NCI-H1436 treated with DMSO at 0.1 percent for 48 hours (cell line): ENCODE measurements at regions not wholly inside any gene's neighbourhood (a gene's known extent, or its start where the extent isn't known, plus 50 kb on each side); places are given as distances from the start of the nearest gene placed in this dataset.

Experiments used
- DNase-seq: peaks from one replicate; lab custom pipeline; 2025; lab: John Stamatoyannopoulos, UW

DNA sequence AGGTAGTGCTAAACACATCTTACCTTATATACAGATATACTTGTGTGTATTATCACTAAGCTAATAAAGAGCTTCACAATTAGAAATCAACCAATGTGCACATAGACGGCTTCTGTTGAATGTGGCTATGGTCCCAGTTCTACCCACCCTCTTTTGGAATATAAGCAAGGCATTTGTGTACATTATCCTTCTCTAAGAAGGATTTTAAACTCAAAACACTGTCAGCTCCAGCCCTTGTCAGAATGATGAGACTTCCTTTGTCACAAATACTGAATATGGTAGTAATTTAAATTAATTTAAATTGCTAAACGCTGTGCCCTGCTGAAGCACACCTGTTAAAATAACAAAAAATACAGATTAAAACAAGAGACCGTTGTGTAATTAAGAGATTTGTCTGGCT lies 107.9 kb upstream of the GRAMD2B start:
- no peak for DNase-seq

DNA sequence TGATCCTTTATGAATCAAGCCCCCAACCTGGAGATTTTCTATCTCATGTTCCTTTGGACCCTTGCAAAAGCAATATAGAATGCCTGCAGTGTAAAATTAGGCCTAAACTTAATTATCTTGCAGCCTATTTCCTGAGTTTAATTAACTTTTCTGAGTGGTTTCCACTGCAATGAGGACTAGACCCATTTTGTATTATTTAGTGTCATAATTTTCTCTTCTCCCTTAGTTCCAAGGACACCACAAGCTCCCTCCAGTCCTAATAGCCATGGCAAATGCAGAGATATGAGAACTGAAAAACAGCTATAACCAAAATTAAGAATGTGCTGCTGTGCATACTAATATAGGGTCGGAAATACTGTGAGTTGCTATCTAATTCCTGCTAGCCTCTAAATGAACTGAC lies 90.9 kb upstream of the GRAMD2B start:
- DNase-seq: no peak

DNA sequence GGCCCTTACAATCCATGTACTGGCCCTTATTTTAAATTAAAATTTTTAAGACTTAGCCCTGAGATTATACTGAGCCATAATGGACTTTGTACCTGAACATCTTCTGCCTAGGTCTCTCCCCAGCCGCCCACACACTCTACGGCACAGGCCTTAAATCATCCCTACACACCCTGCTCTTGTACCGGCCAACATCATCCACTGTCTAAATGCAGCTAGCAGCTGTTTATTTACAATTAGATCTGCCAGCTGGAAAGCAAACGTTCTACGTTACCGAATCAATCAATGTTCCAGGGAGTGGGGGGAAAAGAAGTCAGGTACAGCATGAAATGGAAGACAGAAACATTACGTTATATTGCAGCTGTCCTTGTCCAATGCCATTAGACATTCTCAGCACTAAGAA lies 88.4 kb upstream of the GRAMD2B start:
- DNase-seq: no peak

DNA sequence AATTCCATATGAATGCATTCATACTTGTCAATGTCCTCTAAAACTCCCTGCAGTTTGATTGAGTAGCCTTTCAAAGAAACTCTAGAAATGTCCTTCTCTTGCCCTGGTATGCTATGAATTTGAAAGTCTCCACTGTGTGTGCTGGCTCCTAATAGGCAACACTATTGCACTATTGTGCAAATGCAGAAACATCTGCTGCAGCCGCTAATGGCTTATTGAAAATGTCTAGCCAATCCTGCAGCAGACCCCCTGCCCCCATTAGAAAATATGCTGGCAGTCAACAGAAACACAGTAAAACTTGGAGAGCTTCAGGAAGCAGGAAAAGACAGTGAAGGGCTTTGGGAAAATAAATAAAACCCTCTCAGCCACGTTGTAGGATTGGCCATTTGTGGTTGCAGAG lies 87.3 kb upstream of the GRAMD2B start:
- DNase-seq: no peak

DNA sequence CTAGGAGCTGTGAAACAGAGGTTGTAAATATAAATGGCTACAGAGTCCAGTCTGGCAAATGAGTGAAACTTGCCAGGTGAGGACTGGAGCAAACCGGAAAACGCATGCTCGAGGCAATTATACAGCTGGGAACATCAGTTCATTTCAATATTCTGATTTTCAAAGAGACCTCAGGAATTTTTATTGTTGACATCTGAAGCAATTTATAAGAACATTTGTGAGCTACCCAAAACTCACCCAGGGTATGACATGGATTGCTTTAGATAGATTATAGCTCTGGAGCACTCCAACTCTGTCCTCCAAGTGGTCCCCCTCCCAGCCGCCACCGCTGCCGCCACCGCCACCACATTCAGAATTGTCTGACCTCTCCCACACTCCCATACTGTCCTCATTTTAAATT lies 84.6 kb upstream of the GRAMD2B start:
- DNase-seq: no peak

DNA sequence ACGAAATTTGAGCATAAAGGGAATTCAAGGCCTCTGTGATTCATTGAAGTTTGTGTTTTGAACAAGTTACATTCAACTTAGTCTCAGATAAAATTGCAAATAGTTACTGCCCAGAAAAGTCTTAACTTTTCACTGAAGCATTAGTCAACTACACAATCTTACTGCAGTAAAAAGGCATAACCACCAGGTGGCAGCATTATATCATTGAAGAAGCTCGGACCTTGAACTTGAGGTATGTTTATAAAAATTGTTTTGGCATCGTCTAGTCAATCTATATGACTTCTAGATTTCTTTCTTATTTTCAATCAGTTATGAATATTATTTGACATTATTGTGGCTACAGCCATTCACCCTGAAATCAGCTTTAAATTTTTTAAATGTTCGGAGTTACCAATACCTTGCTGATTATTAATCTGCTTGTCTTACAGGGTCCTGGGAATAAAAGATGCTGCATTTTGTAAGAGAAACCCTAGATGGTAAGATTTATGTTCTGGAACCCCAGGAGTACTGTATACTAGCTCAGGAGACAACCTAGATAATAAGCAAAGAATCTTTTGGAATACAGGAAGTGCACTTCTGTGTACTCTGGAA lies 83.9 kb upstream of the GRAMD2B start:
- DNase-seq: no peak

DNA sequence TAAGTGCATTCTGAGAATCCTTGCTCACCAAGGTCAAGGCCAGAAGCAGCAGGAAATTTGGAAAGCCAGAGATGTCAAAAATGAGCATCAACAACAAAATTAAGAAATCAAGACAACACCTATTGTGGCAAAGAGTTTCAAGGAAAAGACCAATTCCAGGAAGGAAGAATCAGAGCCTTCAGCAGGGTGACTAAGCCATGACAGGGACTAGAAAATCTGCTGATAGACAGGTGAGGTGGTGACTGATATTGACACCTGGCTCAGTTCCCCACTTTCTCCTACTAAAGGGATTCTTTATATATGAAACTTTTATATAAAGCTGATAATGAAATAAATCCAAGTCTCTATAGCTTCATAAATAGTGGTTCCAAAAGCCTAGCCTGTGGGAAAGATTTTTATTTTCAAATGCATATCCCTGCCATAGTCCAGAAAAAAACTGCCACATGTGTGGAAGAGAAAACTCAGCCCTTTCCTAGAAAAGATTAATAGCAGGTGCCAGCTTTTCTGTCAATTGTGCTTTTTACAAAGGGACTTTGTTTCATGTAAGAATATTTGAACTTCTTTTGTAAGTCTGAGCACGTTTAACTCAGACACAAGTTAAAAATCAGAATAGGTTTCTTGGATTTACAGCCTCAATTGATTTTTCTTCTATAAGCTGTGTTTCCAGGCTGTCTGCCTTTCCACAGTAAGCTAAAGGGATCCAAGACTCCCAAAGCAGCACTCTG lies 81.1 kb upstream of the GRAMD2B start:
- DNase-seq: no peak

DNA sequence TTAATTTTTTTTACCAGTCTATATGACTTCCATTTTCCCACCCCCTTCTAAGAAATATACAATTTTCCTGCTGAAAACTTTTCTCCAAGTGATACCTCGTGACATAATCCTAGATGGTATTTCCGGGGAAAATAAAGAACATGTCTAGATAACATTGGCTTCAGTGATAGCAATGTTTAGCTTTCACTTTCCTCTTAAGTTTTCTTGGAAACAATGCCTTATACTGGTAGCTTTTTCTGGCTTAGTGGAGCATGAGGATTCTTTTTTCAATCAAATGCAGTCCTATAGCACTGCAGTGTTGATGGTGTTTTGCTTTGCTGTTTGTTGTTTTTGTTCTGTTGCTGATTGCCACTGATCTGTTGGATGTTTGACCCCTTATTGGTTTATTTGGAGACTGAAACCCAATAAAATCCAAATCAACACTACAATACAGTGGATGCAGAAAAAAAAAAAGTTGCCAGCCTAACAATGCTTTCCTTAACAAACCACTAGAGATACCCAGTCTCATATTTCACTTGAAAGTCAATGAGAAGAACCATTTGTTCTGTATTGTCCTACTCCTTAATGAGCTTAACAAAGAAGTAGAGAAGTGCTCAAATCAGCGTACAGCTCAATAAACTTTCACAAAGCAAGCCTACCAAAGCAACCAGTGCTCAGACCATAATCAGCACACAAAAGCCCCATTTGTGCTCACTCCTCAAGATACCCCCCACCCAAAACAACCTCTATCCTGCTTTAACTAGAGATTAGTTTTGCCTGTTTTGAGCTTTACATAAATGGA lies 74.2 kb upstream of the GRAMD2B start:
- no peak for DNase-seq

DNA sequence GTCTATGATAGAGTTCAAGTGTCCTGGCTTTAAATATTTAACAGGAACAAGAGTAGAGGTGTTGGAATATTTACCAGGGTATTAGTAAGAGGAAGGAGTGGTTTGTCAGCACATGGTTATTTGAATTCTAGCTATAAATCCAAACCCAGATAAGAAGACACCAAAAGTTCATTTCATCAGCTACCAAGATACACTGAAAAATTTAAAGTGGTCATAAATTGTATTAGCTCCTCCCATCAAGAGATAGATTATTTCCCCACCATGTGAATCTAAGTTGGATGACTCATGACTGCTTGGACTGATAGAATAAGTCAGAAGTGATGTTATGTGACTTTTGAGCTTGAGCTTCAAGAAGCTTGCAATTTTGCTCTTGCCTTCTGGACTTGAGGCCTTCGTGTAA lies 72.1 kb upstream of the GRAMD2B start:
- DNase-seq: no peak

DNA sequence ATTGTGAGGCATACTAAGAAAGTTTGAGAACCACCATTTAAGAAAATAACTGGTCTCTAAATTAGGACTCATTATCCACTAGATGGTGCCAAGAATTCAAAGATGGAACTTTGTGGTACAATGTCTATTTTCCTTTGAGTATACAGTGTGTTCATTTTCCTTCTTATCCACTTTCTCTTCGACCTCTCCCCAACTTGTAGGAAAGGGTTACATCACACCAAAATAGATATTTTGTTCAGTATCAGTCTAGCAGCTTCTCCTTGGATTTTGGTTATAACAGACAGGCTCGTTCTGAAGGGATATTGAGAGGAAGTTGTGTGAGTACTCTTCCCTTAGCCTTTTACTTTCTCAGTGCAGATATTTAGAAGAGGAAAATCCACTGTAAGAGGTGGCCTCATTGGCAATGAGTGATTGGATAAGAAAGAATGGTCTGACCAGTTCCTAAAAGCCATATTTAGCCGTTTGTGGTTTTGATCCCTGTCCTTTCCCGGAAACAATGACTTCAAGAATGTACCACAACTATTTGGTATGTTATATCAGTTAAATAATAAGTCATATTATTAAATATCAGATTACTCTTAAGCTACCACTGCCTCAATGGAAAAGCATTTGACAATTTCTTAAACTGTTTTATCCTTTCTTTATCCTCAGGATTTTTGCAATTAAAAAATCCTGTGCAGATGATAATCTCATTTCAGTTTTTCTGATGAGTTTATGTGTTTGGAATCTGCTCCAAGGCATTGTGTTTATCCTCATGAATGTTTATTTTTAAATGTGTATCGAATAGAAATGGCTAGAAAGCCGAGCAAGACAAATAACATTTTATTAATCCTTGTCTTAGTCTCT lies 69.0 kb upstream of the GRAMD2B start:
- DNase-seq: no peak

DNA sequence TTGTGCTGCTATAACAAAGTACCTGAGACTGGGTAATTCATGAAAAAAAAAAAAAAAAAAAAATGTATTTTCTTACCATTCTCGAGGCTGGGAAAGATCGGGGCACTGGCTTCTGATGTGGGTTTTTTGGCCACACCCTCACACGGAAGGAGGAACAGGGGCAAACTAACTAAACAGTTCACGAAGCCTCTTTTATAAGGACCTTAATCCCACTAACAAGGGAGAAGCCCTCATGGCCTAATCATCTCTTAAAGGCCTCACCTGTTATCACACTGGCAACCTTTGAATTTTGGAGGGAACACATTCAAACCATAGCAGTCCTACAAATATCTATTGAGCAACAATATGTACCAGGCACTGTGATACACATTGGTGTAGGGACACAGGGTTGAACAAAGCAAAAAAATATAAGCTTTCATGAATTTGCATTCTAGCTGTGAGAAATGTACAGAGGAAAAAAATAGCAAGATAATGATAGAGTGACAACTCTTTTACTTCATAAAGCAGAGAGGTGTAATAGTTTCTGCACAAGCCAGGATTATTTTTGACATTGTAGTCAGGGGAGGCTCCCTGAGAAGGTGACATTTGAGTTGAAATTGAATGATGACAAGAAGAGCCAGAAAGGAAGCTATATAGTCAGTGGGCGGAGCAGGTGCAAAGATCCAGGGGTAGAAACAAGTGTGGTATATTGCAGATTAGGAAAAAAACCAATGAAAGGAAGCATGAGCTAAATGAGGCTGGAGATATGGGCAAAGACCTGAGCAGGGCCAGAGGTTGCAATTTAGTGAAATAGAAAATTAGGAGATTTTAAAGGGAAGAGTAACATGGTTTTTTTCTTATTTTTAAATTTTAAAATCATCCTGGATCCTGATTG lies 68.1 kb upstream of the GRAMD2B start:
- DNase-seq: no peak

DNA sequence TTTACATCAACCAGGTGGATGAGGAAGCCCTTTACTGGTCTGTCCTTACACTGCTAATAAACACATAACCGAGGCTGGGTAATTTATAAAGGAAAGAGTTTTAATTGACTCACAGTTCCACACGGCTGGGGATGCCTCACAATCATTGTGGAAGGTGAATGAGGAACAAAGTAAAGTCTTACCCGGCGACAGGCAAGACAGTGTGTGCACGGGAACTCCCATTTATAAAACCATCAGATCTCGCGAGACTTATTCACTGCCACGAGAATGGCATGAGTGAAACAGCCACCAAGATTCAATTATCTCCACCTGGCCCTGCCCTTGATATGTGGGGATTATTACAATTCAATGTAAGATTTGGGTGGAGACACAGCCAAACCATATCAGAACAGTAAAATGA lies 67.3 kb upstream of the GRAMD2B start:
- DNase-seq: no peak

DNA sequence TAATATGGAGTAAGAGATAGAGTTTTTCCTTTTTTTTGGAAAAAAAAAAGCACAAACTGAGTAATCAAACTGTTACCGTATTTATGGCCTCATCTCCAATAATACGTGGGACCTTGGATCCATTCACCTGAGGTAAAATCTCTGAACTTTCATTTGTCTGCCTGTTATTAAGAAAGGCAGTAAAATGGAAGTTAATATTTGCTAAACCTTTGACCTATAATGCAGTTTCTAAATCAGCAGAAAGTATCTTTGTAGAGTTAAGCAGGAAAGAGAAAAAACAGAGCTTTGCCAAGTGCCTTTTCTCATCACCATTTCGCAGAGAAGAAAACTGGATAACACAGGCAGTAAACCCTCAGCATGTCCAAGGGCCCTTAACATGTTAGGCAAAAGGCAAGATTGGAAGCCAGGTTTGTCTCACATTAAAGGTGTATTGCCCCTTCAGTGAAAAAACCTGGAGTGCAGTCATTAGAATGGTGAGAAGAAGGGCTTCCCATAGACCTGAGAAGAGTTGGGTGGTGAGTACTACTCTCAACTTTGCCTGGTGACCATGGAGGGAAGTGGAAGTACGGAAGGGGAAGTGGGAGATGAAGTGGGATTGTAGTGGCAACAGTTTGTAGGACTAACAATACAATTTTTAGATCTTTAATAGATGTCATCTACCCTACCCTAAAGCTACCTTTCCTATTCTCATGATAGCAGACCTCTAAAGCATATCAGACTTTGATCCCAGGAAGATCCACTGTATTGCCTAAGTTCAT lies 65.4 kb upstream of the GRAMD2B start:
- no peak for DNase-seq

DNA sequence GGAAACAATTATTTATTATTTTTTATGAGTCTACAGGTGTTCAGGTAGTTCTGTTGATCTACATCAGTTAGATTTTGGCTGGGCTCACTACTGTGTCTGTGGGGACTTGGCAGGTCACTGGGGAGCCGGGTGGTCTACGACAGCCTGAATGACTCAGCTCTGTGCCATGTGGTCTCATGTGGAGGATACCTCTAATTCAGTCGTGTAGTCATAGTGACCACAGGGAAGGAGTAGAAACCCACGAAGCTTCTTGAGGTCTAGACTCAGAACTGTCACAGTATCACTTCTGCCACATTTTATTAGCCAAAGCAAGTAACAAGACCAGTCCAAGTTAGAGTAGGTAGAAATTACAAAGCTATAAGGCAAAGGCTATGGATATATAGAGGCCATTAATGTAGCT lies 64.7 kb upstream of the GRAMD2B start:
- DNase-seq: no peak

DNA sequence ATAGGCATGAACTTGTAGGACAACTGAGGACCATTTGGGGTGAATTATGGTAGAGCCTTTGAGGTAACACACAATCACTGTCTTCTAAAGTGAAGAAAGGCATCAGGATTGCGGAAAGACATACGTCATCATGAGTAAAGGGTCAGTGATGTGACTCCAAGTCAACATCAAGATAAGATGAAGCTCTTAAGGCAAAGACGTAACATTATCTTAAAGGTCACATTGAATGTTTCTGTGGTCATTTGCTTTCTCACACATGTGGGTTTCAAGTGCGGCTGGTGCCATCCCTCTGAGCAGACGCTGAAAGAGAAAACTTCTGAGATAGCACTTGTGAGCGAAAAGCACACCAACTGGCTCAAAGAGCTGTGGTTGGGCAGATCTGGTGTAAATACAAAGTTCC lies 63.3 kb upstream of the GRAMD2B start:
- no peak for DNase-seq

DNA sequence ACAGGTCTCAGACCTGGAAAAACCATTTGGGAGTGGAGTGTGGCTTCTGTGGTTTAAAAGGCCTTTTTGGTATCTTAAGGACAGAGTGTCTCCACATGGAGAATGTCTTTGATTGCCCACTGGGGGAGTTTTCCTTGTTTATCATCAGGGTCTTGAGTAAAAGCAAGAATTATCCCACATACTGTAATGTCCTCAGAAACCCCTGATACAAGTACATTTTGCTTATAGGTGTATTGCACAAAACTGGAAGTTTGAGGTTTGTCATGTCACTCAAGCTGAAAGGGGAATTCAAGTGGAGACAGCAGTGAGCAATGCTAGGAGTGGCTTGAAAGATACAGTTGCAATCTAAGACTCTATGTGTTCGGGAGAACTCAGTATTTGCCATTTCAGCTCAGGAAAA lies 62.7 kb upstream of the GRAMD2B start:
- no peak for DNase-seq

DNA sequence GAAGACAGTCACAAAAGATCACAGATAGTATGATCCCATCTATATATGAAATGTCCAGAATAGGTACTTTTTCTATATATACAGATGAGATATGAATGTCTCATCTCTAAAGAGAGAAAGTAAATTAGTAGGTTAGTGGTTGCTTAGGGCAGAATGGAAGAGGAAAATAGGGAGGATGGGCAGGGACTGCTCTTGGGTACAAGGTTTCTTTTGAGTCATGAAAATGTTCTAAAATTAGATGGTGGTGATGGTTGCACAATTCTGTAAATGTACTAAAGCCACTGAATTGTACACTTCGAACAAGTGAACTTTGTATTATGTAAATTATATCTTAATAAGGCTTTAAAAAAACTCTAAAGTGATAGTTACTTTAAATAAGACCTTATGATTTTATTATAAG lies 59.6 kb upstream of the GRAMD2B start:
- DNase-seq: no peak

DNA sequence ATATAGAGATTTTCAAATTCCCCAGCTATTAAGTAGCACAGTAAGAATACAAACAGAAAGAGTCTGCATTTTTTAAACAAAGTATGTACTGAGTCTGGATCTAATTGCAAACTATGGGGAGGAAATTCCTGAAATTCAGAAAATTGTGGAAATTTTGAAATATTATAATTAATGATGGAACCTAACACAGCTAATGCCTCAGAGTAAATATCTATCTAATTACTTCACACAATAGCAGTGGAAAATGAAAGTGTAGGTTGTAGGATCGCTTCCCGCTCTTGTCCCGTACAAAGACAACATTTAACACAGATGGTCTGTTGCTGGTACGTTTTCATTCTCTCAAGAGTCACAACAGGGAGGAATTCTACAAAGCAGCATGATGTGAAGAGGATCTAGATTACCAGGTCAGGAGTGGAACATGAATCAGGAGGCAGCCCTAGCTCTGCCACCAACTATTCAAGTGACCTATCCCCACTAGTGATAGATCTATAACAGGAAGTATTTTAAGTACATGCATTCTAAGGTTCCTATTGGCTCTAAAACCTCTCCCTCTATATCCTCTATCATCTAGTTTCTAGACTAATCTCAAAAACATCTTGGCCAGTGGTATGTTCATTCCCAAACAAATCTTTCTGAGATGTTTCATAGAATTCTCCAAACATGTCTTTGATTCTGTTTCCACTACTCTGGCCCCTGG lies 58.9 kb upstream of the GRAMD2B start:
- no peak for DNase-seq

DNA sequence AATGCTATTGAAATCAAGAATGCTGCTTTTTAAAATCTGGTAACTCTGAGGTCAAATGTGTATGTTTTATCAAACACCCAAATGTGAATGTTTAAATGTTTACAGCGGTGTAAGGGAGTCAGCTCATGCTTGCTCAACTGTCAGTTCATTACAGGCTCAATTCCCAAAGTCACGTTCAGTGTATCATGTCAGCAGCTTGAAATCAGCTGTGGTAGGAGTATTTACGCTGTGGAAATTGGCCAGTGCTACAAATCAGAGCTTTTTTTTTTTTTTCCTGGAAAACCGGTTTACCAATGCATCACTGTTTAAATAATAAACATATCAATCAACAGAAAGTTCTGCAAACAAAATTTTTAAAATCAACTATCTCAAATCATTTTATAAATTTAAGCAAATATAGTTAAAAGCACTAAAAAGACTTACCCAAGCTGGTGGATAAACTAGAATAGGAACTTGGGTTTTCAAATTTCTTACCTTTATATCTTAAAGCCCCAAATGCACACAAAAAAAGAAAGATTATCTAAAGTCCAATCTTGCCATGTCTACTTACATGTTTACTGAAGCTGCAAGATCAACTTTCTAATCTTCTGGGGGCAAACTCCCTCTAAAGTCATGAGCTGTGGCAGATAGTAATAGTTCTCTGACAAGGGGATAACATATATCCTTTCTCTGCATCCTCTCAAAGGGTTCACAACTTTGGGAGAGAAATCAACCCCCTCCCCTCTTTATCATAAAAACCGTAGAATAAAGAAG lies 57.6 kb upstream of the GRAMD2B start:
- DNase-seq: no peak
